Gastroesophageal sphincter (tissue), 3 donors: ENCODE measurements at regions not wholly inside any gene's neighbourhood (a gene's known extent, or its start where the extent isn't known, plus 50 kb on each side); places are given as distances from the start of the nearest gene placed in this dataset.

Experiments
- CTCF ChIP-seq, 4 experiments: fragments of 200-600 bp in 2 of 4; fragments of 450-650 bp in 2 of 4; sonication (generic) in 1 of 4; IDR thresholded peaks; one replicate each; pipeline ENCODE4 v1.5.1; 2017 to 2019; ENCODE audit warnings: antibody characterized with exemption in 4 of 4, mild to moderate bottlenecking in 2 of 4, moderate library complexity in 2 of 4
- EP300 ChIP-seq: sonication (generic); formaldehyde crosslinking; IDR thresholded peaks from one replicate; pipeline ENCODE4 v1.6.1; 2017; ENCODE audit warnings: antibody characterized with exemption, mild to moderate bottlenecking
- POLR2A ChIP-seq, 2 donors: fragments of 450-650 bp; IDR thresholded peaks; one replicate each; pipeline ENCODE4 v1.6.1; 2017; ENCODE audit warnings: antibody characterized with exemption in 2 of 2, mild to moderate bottlenecking in 2 of 2, moderate library complexity in 1 of 2
- POLR2AphosphoS5 ChIP-seq: sonication (generic); formaldehyde crosslinking; IDR thresholded peaks from one replicate; pipeline ENCODE4 v1.6.1; 2017; ENCODE audit warnings: antibody characterized with exemption

DNA sequence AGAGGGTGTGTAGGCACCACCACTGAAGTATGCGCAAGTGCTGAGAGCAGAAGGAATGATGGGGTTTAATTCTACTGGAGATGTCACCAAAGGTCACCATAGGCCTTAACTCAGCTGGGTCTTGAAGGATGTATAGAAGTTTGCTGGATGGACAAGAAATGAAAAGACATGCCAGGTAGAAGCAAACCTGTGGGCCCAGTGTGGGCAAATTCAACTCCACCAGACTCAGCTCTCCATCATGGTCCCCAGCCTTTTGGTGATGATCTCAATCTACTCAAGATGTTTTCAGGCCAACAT lies 124.5 kb downstream of the SNX5 start:
- TF ChIP-seq CTCF (IDR thresholded peaks at IDR 0.05) = no peak
- TF ChIP-seq POLR2A (IDR thresholded peaks at IDR 0.05) = no peak
- TF ChIP-seq POLR2AphosphoS5 = no peak
- no peak for TF ChIP-seq EP300
